ENCODE measurements at regions not wholly inside any gene's neighbourhood (a gene's known extent, or its start where the extent isn't known, plus 50 kb on each side); places are given as distances from the start of the nearest gene placed in this dataset.

GRCh38 chr7:96910486-96910885, 94.9 kb upstream of the DLX6 start:
- WGBS, result 83% methylated on average over 3 of the region's 3 CpGs
- H3K27me3 ChIP-seq (ENCODE audit: control insufficient read depth in 4 of 4, insufficient read depth in 4 of 4, low read length in 3 of 4), result no peaks in the 10 kb centered on the region
- no peaks in the 10 kb centered on the region for H3K9me3 ChIP-seq (ENCODE audit: control insufficient read depth in 4 of 4, low read length in 3 of 4)
- H3K36me3 ChIP-seq (ENCODE audit: control insufficient read depth in 4 of 4, insufficient read depth in 3 of 4, low read depth in 1 of 4, low read length in 3 of 4), result no peaks in the 10 kb centered on the region
- no peak overlapping the region for H3K9ac ChIP-seq (ENCODE audit: low read depth in 1 of 2, low read length in 2 of 2)
- no peak for DNase-seq (ENCODE audit: low spot score)
- no peak for TF ChIP-seq HNF4A (conservative IDR thresholded peaks at IDR 0.05)
- no peak for TF ChIP-seq FOXA2 (IDR thresholded peaks at IDR 0.05)
- TF ChIP-seq EGR1 (IDR thresholded peaks at IDR 0.05; ENCODE audit: low read depth in 2 of 2), result no peak
- no peak for TF ChIP-seq GABPA (IDR thresholded peaks at IDR 0.05 in 1 of 2, conservative IDR thresholded peaks at IDR 0.05 in 1 of 2)
- H3K4me3 ChIP-seq (ENCODE audit: low read depth in 1 of 3, low read length in 3 of 3), result no peak overlapping the region
- no peak overlapping the region for H3K27ac ChIP-seq (ENCODE audit: low read depth in 1 of 2, low read length in 2 of 2)
- no peaks in the 10 kb centered on the region for H3K4me1 ChIP-seq (ENCODE audit: control insufficient read depth in 4 of 4, insufficient read depth in 4 of 4, low read length in 3 of 4)

GRCh38 chr7:96915029-96915428, 90.3 kb upstream of the DLX6 start:
- no peak overlapping the region for H3K4me3 ChIP-seq (ENCODE audit: low read depth in 1 of 3, low read length in 3 of 3)
- no peaks in the 10 kb centered on the region for H3K27me3 ChIP-seq (ENCODE audit: control insufficient read depth in 4 of 4, insufficient read depth in 4 of 4, low read length in 3 of 4)
- no peak overlapping the region for H3K9ac ChIP-seq (ENCODE audit: low read depth in 1 of 2, low read length in 2 of 2)
- TF ChIP-seq ZBTB33 (IDR thresholded peaks at IDR 0.05), result no peak
- no peak for TF ChIP-seq CTCF (IDR thresholded peaks at IDR 0.05; ENCODE audit: low read depth, low read length, missing input control)
- no peak for TF ChIP-seq EGR1 (IDR thresholded peaks at IDR 0.05; ENCODE audit: low read depth in 2 of 2)
- TF ChIP-seq FOXA1 (IDR thresholded peaks at IDR 0.05), result no peak
- TF ChIP-seq RXRA (IDR thresholded peaks at IDR 0.05), result no peak
- TF ChIP-seq ATF3 (IDR thresholded peaks at IDR 0.05), result no peak
- TF ChIP-seq REST (IDR thresholded peaks at IDR 0.05), result no peak
- no peak for TF ChIP-seq GABPA (IDR thresholded peaks at IDR 0.05 in 1 of 2, conservative IDR thresholded peaks at IDR 0.05 in 1 of 2)
- TF ChIP-seq TAF1 (conservative IDR thresholded peaks at IDR 0.05), result no peak
- TF ChIP-seq NR2F2 (IDR thresholded peaks at IDR 0.05), result no peak
- TF ChIP-seq HNF4A (conservative IDR thresholded peaks at IDR 0.05), result no peak
- no peak for TF ChIP-seq JUND (IDR thresholded peaks at IDR 0.05)
- TF ChIP-seq FOXA2 (IDR thresholded peaks at IDR 0.05), result no peak
- H3K4me1 ChIP-seq (ENCODE audit: control insufficient read depth in 4 of 4, insufficient read depth in 4 of 4, low read length in 3 of 4), result no peaks in the 10 kb centered on the region
- no peak for DNase-seq (ENCODE audit: low spot score)
- H3K36me3 ChIP-seq (ENCODE audit: control insufficient read depth in 4 of 4, insufficient read depth in 3 of 4, low read depth in 1 of 4, low read length in 3 of 4), result no peaks in the 10 kb centered on the region
- WGBS, result 82% methylated on average over 1 of the region's 1 CpG
- no peak overlapping the region for H3K27ac ChIP-seq (ENCODE audit: low read depth in 1 of 2, low read length in 2 of 2)
- no peaks in the 10 kb centered on the region for H3K9me3 ChIP-seq (ENCODE audit: control insufficient read depth in 4 of 4, low read length in 3 of 4)
